COLO668 (cell line): ENCODE measurements at regions not wholly inside any gene's neighbourhood (a gene's known extent, or its start where the extent isn't known, plus 50 kb on each side); places are given as distances from the start of the nearest gene placed in this dataset.

Experiments used
- DNase-seq: peaks from one replicate; lab custom pipeline; 2025; ENCODE audit not compliant: unreplicated experiment; lab: John Stamatoyannopoulos, UW

DNA sequence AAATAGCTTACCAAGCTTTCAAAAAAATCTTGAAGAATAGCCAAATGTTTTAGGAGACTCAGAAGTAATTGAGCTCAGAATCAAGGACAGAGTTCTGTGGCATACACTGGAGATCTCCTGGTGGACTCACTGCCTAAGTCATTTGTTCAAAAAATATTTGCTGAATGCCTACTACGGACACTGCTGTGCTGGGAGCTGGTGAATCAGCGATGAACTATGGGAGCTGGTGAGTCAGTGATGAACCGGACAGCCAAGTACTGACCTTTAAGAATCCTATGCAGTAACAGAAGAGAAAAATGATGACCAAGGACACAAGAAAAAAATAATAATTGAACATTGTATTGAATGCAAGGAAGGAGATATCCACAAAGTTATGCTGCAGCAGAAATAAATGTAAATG is 717.9 kb upstream of the CXADR start:
- DNase-seq = no peak

DNA sequence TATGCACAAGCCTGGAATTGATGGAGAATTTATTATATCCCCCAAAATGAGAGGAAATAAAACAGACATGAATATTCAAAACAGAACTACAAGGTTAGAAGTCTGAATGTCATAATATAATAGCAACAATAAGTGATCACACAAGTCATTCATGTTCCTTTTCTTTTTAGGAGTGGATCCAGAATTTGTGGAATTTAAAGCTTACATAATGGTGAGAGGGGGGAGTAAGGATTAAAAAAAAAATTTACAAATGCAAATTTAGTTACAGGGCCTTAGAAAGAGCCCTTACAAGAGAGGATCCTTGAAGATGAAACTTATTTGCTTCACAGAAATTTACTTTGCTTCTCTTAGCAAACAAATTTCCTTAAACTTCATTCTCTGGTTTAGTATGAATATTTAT is 716.1 kb upstream of the CXADR start:
- DNase-seq = no peak

DNA sequence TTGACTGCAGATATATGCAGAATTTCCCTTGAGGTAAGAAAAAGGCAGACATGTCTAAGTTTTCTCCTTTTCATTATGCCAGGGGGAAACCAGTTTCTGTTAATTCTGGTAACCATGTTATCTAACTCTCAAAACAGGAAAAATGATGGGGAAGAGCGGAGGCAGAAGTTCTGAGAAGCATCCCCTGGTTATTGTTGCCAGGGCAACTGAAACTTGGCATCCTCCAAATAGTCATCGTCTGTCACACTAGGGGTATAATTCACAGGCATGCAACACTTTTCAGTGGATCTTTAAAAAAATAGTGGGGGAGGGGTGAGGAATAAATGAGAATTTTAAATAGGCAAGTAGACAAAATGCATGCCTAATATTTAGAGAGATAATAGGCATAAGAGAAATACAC is 715.3 kb upstream of the CXADR start:
- no peak for DNase-seq

DNA sequence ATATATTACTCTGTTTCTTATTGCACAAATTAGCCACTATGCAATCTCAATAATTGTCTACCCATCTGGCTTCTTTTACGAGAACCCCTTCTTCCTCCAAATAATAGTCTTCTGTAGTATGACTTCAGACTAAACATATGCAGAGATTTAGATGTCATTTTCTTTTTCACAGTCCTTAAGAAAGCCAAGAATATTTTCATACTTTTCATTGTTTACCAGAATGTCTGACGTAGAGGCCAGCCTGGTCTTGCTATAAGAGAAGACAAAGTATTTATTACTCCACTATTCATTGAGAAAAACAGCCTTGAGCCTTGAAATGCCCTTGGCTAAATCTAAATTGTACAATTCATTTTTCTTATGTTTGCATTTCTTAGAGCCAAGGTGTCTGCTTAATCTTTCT is 714.9 kb upstream of the CXADR start:
- DNase-seq = no peak

DNA sequence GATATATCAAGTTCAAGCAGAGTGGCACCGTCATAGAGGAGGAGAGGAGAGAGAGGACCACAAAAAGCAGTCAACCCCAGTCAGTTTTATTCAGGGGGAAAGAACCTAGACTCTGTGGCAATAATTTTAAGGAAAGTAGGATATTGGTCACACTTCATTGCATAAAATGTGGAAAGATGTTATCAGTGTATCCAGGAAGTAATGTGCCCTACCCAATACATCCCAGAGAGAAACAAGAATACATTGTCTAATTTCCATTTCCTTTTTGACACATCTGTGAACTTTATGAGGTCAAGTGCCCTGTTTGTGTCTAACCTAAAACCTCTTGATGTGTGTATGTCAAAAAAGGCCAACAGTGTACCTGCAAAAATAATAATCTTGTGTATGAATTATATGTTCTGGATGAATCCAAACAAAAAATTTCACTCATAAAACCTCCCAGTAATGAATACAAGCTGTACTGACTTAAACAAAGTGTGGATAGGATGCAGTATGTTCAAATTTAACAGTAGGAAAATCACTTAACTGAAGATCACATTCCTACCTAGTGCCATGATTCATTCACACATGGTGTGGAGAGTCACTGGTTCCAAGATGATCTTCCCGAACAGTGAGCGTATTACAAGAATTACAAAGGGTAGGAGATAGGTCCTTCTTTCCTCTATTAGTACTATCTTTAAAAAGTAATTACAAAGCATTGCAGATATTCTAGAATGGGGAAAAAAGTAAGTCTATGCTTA is 712.1 kb upstream of the CXADR start:
- DNase-seq = no peak

DNA sequence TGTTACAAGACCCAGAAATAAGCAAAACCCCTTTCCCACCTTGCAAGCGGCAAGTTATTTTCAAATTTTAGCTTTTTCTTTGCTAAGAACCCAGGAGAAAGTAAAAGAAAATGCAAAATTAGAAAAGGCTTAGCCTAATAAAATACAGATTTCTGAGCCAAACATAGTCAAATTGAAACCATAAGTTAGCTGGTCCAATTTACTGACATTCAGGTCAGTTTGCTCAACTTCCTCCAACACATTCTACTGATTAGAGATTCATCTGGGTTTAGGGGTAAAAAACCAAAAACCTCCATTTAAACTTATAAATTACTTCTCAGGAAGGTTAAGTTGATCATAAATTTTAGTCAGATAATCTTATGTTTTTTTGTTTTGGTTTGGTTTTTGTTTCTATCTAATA is 701.8 kb upstream of the CXADR start:
- DNase-seq = no peak

DNA sequence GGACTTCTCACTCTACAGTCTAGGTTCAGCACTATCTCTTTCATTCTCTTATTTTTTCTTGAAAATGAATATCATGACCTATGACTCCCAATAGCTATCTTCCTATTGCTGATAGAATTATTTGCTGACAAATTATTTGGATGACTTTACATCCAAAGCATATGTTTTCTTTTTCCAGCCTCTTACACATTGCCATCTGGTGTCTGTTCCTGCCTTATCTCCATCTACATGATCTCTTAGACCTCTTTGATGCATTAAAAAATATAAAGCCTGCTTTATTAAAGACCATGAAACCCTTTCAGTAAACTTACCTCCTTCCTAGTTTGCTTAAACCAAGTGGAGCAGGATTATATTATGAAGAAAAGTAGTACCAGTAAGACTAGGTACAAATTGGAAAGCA is 700.9 kb upstream of the CXADR start:
- DNase-seq = no peak

DNA sequence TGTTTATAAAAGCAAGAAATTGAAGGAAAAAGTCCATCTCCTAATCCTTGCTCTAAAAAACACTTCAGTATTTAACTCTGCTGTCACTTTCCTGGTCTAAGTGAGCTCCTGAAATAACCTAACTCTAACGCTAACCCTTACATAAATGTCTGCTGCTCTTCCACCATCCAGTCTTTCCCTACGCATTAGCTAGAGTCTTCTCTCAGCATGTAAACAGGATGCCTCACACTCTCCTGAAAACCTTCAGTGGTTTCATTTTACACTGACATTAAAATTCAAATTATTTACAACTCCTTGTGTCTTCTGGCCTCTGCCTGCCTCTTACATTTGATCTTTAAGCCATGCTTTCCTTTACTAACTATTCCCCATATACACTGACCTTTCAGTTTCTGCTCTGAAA is 697.6 kb upstream of the CXADR start:
- no peak for DNase-seq

DNA sequence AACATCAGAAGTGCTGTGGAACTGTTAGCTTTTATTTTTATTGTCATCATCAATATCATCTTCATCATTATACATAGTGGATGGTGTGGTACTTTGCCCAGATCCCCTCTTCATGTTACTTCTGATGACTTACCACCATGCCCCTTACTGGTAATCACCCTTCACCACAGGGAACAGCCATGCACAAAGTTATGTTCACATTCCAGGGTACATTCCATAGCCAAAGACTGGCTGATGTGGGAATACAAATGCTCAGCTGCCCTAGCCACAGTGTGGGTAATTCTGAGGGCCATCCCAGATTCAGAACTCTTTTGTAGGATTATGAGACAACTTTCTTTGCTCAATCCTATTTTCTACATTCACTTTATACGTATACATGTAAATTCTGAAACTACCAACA is 691.3 kb upstream of the CXADR start:
- no peak for DNase-seq

DNA sequence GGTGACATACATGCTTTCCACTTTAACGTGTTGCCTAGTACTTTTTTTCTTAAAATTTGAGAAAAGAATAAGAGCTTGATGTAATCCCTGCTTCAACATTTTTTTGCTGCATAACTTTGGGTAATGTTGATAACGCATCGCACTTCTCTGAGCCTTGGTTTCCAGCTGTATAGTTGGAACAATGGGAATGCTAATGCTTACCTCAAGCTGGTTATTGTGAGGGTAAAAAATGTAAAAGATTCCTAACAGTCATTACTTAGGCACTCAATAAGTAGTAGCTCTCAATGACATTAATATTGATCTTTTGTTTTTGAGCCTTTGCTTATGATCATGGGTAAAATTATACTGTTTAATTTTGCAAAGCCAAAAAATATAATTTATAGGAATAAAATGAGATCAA is 683.3 kb upstream of the CXADR start:
- no peak for DNase-seq

DNA sequence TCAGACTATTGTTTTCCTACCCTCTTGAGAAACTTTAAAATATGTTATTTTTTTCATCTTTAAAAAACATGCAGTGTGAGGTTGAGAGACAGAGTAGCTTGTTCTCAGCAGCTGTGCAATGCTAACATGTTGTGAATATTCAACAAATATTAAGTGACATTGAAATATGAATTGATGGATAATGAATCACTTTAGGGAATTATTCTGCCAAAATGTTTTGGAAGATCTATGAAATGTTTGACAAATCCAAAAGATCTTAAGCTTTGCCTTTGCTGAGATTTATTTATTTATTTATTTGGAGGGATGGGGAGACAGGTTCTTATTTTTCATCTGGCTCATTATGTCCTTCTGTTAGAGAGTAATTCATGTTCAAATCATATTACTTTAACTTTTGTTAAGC is 680.1 kb upstream of the CXADR start:
- DNase-seq = no peak

DNA sequence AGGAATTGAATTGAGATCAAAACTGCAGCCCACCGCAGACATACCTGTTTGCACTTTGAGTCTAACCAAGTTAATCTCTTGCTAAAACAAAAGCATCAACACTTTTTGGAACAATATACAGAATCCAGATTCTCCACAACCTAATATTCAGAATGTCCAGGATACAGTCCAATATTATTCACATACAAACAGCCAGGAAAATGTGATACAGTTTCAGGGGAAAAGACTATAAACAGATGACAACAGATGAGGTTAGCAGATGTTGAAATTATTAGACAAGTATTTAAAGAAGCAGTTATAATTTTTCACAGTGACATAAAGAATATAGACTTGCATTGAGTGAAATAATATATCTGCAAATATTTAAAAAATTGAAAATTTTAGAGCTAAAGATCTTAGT is 678.1 kb upstream of the CXADR start:
- no peak for DNase-seq

DNA sequence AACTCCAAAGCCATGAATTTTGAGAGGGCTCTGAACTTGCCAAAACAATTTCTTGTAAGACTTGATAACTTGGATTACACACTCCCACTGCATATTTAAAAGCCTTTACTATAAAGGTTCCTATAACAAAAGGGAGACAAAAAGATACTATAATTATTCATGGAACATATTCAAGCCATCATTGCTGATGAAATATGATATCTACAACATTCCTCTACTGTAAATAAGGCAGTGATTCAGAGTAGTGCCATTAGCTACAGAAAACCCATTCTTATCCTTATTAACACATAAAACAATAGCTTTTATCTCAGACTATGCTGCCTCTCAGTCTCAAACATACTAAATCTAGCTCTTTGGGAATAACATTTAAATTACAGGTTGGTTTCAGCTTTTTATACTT is 675.5 kb upstream of the CXADR start:
- no peak for DNase-seq

DNA sequence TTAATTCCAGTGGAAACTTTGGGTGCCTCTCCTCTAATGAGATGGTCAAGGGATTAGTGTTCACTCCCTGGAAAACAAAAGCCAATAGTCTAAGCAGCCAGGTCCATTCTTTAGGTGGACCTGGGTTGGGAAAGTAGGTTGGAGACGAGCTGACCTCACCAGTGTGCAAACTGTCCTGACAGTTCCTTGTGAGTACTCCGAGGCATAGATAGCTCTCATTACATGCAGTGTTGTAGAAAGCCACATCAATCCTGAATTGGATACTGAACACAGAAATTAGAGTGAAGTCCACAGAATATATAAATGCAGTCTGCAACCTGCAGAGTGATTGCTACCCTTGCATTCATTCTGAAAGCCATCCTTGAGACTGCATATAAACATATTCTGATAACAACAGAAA is 675.1 kb upstream of the CXADR start:
- no peak for DNase-seq

DNA sequence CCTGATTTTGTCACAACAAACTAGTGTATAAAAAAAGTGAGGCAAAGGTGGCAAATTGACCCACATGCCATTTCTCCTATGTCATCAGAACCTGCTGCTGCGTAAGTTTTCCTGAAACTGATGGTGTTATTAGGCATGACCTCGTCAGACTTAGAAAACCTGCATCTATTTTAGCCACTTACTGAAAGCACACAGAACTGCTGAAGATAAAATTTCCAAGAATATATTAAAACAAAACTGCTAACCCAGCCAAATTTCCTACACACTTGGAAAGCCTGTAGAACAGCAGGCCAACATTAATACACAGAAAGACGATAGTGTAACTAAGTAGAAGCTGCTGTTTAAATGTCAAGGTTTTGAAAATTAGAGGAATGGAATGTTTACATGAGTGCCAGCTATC is 674.5 kb upstream of the CXADR start:
- no peak for DNase-seq

DNA sequence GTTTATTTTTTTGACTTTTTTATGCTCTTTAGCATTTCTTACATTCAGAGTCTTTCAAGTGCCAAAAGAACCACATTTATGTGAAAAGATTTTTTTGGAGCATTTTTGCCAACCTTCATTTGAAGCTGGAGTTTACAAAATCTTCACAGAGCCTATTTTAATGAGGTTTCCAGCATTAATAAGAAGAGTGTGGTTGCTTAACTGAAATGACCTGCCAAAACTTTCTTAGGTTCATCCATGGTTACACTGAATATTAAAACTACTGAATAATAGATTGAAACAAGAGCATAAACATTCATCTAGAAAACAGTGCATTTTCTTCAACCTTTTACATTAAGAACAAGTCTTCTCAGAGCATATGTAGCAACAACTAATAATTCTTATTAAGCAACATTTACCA is 672.3 kb upstream of the CXADR start:
- no peak for DNase-seq

DNA sequence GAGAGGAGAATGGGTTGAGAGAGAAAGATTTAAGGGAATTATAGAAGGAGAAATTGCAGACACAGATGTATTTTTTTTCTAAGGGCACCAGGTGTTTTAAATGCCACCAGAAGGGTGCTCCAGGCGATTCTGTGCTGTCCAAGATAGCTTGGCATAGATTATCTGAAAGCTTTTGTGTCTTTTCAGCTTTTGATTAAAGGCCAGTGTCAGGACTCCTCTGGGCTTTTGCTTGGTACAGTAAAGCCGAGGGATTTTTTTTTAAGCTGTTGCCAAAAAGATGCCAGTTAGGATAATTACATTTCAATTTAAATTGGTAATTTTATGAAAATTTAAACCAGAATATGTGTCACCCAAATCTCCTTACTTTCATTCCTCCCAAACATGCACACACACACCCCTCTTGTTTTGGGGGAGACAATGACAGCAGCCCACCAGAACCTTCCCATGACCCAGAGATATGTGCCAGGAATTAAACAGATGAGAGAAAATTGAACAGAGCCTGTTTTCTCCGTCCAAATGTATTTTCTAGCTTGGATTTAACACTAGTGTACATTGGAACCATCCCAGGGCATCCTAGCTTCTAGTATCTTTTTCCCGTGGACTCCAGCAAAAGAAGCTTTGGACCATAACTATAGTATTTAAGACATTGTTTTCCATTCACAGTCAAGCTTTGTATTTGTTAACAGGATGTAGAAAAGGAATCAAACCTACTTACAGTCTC is 670.7 kb upstream of the CXADR start:
- no peak for DNase-seq

DNA sequence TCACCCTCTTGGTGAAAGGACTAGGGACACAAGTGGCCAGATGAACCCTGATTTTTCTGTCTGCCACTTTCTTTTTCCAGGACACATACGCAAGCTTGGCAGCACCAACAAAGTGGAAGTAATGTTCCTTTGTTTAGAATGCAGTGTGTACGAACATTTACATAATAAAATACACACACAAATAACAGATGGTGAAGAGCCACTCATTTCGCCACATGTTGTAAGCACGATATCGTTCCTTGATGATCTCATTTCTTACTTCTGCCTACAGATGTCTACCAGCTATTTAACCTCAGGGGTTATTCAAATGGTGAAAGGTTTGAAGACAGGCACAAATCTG is 670.2 kb upstream of the CXADR start:
- no peak for DNase-seq

DNA sequence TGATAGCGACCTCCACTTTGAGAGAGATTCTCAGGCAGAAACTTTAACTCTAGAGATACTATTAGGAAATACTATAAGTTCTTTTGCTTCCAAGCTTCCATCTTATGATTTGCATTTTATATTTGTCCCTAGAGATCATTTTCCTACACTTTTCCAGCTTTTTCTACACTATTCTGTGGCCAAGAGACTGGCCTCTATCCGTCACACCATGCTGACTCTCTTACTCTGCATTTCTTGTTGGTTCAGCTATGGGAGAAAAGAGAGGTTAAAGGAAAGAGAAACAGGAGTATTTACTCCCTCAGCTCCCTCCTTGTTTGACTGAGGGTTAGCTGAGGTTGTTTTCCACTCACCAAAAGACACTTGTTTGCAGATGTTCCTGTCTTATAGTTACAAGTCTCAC is 665.6 kb upstream of the CXADR start:
- no peak for DNase-seq

DNA sequence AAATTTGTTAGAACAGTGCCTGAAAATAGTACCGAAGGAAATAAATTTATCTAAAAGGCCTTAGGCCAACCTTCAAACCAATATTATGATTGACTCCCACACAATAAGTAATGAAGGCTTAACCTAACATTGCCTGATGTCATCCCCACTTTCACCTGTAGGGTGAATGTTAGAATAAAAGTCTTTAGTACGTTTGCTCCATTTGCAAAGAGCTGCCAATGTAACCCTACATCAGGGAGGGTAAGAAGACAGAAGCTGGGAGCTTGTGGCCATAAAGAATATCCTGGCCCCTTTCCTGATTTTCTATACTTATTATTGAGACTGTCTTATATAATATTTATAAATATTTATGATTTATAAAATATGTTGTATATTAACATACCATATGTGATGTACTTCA is 661.8 kb upstream of the CXADR start:
- no peak for DNase-seq

DNA sequence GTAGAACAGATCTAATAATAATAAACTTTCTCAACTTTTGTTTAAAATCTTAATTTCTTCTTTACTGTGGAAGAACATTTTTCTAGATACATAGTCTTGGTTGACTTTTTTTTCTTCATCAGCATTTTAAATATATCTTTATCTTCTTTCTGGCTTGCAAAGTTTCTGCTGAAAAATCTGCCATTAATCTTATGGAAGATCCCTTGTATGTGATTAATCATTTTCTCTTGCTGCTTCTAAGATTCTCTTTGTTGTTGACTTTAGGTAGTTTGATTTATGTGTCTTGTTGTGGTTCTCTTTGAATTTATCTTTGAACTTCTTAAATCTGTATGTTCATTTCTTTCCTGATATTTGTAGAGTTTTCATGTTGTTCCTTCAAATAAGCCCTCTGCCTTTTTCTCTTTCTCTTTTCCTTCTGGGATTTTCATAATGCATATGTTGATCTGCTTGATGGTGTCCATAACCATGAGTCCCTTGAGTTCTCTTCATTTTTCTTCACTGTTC is 657.6 kb upstream of the CXADR start:
- DNase-seq = no peak

DNA sequence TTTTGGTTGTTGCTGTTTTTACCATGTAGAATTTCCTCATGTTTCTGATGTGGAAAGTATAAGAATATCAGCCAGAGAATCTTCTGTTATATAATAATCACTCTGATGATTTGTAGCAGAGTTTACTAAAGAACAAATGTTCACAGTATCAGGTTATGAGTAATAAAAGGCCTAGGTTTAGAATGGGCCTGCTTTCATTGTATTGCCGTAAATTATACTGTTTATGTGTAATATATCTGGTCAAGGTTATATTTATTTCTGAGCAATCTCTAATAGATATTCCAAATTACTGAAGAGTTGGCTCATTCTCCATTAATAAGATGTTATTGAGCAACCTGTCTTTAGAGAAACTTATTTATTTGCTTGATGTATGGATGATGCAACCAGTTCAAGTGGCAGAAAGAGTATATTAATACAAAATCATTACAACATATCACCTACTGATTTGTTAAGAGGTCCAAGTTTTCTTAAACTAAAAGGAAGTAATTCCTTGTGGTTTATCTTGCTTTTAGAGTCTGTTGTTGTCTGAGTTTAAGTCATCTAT is 649.4 kb upstream of the CXADR start:
- no peak for DNase-seq

DNA sequence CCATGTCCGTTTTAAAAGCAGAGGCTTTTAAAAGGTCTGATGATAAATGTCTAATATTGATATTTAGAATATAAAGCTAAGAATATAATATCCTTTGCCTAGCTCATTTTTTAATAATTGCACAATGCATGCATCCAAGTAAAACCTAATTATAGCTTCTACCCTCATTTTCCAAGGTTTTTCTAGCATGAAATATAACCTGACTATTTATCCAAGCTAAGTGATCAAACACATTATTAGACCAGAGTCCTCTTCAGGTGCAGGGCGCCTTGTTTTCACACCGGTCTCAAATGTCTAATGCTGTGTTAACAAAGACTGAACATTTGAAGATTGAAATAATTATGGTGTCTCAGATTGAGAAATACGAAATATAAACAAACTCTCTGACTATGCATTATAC is 648.9 kb upstream of the CXADR start:
- DNase-seq = no peak
